Esophagus squamous epithelium (tissue), 4 donors: ENCODE measurements at regions not wholly inside any gene's neighbourhood (a gene's known extent, or its start where the extent isn't known, plus 50 kb on each side); places are given as distances from the start of the nearest gene placed in this dataset.

ENCODE experiments used
- POLR2A ChIP-seq, 4 donors: fragments of 450-650 bp; IDR thresholded peaks; one replicate each; pipeline ENCODE4 v1.6.1; 2017; ENCODE audit warnings: antibody characterized with exemption in 4 of 4, mild to moderate bottlenecking in 4 of 4, moderate library complexity in 3 of 4
- TF ChIP-seq, protein P1 (sequence below), 6 experiments: fragments of 450-650 bp in 4 of 6; fragments of 200-600 bp in 2 of 6; sonication (generic) in 2 of 6; IDR thresholded peaks; one replicate each; pipeline ENCODE4 v1.5.1; 2016 to 2019; ENCODE audit warnings: antibody characterized with exemption in 6 of 6, mild to moderate bottlenecking in 4 of 6, moderate library complexity in 4 of 6

DNA sequence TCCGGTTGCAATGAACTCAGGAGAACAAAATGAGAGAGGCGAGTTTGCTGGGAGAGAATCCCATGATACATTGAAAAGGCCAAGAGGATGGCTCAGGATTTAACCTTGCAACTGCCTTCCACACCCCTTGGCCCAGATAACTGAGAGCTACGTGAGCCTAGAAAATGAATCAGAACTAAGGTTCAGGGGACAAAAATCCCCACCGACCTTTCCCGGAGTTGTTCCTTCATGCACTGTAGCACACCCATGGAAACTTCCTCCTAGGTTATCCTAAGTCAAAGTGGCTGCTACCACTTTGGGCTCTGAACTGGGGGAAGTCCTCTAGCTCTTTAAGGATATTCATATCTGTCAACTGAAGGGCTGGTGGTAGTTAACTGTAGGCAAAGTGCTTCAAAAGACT lies 58.3 kb upstream of the SLC4A7 start:
- TF ChIP-seq, protein P1, sequence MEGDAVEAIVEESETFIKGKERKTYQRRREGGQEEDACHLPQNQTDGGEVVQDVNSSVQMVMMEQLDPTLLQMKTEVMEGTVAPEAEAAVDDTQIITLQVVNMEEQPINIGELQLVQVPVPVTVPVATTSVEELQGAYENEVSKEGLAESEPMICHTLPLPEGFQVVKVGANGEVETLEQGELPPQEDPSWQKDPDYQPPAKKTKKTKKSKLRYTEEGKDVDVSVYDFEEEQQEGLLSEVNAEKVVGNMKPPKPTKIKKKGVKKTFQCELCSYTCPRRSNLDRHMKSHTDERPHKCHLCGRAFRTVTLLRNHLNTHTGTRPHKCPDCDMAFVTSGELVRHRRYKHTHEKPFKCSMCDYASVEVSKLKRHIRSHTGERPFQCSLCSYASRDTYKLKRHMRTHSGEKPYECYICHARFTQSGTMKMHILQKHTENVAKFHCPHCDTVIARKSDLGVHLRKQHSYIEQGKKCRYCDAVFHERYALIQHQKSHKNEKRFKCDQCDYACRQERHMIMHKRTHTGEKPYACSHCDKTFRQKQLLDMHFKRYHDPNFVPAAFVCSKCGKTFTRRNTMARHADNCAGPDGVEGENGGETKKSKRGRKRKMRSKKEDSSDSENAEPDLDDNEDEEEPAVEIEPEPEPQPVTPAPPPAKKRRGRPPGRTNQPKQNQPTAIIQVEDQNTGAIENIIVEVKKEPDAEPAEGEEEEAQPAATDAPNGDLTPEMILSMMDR (IDR thresholded peaks at IDR 0.05), result no peak
- no peak for TF ChIP-seq POLR2A (IDR thresholded peaks at IDR 0.05)
